ENCODE measurements at regions not wholly inside any gene's neighbourhood (a gene's known extent, or its start where the extent isn't known, plus 50 kb on each side); places are given as distances from the start of the nearest gene placed in this dataset.

GRCh38 chr1:228899421-228899956, 164.2 kb downstream of the RHOU start:
- peak; percentile 71 for DNase-seq

DNA sequence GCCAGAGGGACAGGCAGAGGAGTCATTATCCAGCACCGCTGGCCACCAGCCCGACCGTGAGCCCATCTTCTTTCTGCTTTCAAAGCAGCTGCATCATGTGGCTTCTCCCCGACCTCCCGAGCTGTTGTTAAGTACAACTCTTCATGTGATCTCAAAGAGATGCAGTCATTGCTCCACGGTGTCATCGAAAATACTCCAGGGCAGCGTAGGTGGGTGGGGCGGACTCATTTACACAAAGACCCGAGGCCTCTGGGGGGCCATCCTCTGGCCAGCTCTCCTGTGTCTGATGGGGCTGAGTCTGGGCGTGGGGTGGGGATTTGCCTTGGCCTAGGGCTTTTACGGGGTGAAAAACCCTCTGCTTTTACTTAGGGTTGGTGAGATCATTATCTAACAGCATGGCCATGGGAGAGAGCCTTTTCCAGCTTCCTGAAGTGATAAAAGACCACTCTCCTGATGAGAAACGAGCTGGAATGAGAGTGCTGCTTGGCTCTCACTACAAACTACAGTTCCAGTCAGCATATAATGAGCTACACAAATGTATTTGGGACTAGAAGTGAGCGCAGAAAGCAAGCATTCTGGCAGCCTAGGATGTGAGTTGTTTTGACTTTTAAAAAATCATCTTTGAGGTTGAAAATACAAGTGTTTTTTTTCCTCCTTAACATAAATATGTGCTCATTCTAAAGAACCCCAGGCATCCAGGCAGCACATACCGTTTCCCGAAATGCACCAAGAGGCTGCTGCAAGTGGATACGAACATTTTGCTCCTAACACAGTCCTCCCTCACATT, 165.0 kb downstream of the RHOU start:
- peak; percentile 92 for DNase-seq

DNA sequence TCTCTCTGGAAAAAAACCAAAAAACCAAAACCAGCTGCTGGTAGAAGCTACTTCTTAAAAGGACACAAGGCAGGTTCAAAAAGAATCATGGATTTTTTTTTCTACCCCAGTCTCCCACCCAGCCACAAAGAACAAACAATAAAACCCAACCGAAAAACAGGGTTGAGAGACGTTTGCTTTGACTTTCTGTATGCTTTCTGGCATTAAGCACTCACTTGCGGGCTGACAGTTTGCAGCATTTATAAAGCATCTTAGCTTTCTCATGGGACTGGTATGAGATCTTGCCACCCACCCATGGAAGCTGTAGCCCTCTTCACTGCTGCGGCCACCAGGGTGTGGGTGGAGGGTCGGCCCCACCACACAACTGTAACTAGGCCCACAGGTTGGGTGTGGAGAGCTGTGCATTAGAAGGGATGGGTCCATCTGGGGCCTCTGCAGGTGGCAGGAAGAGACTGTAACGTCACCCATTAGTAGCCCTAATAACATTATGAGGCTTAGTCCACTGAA, 165.7 kb downstream of the RHOU start:
- DNase-seq: no peak

DNA sequence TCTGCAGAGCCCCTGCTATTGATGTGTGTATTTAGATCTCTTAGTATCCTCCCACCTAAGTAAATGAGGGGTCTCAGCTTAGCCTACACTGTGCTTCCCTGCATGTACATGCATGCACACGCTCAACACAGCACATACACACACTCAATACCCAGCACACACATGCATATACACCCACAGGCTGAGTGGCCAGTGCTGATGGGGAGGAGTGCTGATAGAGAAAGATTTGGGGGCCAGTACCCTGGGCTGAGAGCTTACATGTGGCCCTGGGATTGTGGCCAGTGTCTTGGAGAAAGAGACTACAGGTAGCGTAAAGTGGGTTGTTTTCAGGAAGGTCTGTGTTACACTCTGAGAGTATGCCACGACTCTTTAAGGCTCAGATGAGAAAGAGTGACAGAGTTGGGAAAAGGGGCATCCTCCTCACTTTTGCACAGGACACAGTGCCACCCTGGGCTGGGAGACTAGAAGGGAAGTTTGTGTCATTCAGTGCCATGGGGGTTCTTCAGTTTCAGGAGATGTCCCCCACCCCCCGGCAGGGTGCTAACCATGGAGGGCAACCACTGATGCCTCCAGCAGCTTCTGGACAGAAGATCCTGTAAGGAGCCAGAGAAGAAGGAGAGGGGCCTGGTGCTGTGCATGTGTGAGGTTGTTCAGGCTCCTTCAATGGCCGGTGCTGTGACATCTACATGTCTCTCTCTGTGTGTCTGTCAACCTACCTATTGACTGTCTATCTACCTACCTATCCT, 166.8 kb downstream of the RHOU start:
- DNase-seq: no peak

- DNase-seq: no peak
Observed at GRCh38 chr1:228902781-228903433, 167.6 kb downstream of the RHOU start.

- DNase-seq: no peak
Observed at GRCh38 chr1:228903434-228904071, 168.3 kb downstream of the RHOU start.

- no peak for DNase-seq
Observed at GRCh38 chr1:228904222-228904621, 168.9 kb downstream of the RHOU start.

GRCh38 chr1:228905701-228906101, 170.4 kb downstream of the RHOU start:
- DNase-seq: no peak

- DNase-seq: no peak
Observed at GRCh38 chr1:228906223-228906860, 171.1 kb downstream of the RHOU start.

DNA sequence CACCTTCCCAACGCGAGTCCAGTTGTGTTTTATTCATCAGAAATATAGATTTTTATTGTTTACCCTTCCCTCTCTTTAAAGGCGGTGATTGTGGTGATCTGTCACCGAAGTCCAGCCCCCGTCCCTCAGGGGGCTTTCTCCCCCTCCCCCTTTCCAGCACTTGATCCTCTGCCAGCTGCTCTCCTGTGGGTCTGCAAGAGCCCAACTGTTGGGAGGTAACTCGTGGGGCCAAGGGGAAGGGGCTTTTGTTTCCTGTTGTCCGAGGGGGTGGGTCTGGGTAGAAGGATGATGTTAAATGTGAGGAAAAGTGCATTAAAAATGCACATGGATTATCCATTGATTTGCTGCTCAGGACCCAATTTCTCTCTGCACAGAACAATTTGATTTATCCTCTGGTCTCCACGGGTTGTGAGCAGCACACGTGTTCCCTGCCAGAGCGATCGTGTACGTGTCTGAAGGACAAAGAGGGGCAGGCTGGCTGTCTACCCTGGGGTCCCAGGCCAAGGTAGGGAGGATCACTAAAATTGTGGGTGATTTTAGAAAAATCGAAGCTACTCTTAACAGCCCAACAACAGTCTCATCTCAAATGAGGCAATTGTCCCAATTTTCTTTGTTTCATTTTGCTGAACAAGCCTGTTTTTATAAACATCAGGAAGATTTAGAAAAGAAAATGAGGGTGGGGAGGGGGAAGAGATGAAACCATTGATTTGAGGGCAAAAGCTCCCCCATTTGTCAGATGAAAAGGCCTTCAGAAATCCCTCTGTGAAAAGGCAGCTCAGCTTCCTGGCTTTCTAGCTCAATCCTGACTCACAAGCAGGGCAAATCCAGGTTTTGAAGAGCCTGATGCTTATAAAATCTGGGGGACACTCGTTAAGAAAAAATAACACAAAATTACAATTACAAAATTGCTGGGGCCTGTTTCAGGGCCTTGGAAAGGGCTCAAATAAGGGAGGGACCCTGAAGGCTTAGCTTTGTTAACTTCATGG, 176.2 kb downstream of the RHOU start:
- DNase-seq: no peak

- no peak for DNase-seq
Observed at GRCh38 chr1:228913626-228914414, 178.5 kb downstream of the RHOU start.

DNA sequence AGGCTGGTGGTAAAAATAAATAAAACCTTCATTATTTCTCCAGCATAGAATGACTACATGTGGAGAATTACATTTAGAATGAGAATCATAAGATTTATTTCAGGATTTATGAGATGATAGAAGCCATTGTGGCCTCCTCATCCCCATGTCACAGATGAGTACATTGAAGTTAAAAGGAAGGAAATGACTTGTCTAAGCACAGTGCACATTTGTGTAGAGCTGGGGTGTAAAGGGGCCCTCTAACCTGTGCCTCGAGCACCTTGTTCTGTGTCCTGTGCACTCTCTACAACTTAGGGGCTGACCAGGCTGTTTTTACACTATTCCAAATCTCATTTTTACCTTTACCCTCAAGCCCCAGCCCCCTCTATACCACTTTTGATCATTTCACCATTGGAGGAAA, 179.4 kb downstream of the RHOU start:
- DNase-seq: no peak

DNA sequence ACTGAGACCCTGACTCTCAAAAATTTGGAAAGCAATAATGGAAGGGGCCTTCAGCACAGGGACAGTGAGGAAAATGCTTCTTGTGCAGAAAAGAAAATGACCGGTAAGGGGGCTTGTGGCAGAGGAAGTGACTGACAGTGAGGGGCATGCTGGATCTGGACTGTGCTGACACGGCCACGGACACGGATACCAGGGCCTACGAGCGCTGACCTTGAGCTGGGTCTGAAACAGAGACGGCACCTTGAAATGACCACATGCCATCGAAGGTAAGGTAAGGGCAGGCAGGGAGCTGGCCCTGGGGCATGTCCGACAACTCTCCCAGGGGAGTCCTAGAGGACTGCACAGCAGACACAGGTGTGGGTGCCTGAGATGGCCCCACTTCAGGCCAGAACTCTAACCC, 182.1 kb downstream of the RHOU start:
- DNase-seq: no peak

GRCh38 chr1:228917755-228918154, 182.5 kb downstream of the RHOU start:
- no peak for DNase-seq

DNA sequence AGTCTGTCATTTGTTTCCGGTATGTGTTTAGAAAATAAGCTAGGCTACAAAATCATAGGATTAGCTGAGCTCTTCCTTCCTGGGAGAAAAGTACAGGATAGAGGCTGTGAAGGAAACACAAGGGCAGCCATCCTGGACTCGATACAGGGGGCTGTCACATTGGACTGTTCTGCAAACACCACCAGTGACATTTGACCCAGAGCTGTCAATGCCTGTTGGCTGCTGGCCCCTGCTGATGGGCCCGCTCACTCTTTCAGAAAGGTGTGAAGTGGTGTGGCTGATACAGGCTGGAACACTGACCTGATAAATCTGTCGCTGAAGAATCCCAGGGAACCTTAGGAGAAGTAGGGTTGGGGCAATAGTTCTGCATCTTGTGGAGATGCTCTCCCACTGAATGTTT, 183.1 kb downstream of the RHOU start:
- DNase-seq: no peak

DNA sequence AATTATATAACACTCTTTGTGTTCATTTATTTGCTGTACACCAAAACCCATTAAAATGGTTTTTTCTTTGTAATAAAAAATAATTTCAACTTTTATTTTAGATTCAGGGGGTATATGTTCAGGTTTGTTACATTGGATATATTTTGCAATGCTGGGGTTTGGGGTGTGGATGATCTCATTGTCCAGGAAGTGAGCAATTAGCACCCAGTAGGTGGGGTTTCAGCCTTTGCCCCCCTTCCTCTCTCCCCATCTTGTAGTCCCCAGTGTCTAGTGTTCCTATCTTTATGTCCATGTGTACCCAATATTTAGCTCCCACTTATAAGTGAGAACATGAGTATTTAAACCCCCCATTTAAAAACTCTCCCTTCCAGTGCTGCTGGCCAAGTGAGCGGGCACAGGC, 184.6 kb downstream of the RHOU start:
- no peak for DNase-seq

GRCh38 chr1:228920831-228921230, 185.6 kb downstream of the RHOU start:
- no peak for DNase-seq

DNA sequence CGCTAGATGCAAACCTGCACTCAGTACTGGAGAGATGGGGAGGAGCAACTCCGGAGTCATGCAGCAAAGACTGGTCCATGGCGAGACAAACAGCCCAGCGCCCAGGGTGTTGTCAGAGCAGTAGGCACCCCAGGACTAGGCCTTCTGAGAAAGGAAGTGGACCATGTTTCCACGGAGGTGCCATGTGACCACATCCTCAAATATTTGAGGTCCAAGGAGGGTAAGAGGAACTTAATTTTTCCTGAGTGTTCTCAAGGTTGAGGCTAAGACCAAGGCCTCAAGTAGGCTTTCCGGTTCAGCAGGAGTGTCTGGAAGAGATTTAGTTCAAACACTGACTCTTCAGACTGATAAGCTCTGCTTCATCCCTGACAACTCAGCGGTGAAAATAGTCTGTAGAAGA, 186.2 kb downstream of the RHOU start:
- DNase-seq: no peak

DNA sequence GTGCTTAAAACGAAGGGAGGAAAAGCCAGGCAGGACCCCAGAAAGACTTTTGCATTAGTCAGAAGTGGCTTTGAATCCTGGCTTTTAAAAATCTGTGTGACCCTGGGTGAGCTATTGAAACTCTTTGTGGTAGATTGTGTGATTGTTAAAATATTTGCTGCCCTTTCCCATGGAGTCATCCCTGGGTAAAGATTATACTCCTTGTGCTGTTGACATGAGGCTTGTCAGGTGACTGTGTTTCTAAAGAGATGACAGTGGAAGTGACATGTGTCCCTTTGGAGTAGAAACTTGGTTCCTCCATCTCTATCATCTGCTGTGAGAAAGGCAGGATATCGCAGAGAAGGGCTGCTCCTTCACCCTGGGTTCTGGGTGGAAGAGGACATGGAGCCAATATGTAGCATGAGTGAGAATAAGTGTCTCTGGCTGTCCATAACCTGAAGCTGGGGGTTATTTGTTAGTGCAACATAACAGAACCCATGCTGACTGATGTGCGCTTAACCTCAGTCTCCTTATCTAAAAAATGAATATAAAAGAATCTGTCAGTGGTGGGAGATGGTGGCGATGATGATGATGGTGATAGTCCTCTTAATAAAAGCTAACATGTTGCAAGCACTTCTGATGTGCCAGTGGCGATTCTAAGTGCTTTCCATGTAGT, 187.6 kb downstream of the RHOU start:
- no peak for DNase-seq

Data from islet precursor cell (in vitro differentiated cells).